IMR-90 (cell line): ENCODE measurements at regions not wholly inside any gene's neighbourhood (a gene's known extent, or its start where the extent isn't known, plus 50 kb on each side); places are given as distances from the start of the nearest gene placed in this dataset.

Source experiments
- POLR2A ChIP-seq: IDR thresholded peaks from 2 replicates; pipeline ENCODE4 v1.6.1; 2012; ENCODE audit warnings: mild to moderate bottlenecking, low read depth, low read length
- TF ChIP-seq, protein P1 (sequence below): conservative IDR thresholded peaks from 2 replicates; pipeline ENCODE4 v1.5.1; 2012; ENCODE audit warnings: mild to moderate bottlenecking, low read depth, low read length, improper control_type of control experiment

- TF ChIP-seq, protein P1, sequence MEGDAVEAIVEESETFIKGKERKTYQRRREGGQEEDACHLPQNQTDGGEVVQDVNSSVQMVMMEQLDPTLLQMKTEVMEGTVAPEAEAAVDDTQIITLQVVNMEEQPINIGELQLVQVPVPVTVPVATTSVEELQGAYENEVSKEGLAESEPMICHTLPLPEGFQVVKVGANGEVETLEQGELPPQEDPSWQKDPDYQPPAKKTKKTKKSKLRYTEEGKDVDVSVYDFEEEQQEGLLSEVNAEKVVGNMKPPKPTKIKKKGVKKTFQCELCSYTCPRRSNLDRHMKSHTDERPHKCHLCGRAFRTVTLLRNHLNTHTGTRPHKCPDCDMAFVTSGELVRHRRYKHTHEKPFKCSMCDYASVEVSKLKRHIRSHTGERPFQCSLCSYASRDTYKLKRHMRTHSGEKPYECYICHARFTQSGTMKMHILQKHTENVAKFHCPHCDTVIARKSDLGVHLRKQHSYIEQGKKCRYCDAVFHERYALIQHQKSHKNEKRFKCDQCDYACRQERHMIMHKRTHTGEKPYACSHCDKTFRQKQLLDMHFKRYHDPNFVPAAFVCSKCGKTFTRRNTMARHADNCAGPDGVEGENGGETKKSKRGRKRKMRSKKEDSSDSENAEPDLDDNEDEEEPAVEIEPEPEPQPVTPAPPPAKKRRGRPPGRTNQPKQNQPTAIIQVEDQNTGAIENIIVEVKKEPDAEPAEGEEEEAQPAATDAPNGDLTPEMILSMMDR: no peak
- TF ChIP-seq POLR2A: no peak
Observed at GRCh38 chr19:28920269-28921066, 292.5 kb downstream of the UQCRFS1 start.
